H9 (cell line): ENCODE measurements at regions not wholly inside any gene's neighbourhood (a gene's known extent, or its start where the extent isn't known, plus 50 kb on each side); places are given as distances from the start of the nearest gene placed in this dataset.
"Not testable (repeated sequence)": the region's sequence is repeated elsewhere in the genome, so short reads cannot be mapped to it uniquely, and the experiment has no call there.

Experiments used
- DNase-seq: peaks from one replicate; pipeline ENCODE4 v3.0.0-alpha.2; 2017
- H2AFZ ChIP-seq: one replicate; pipeline ENCODE4 v1.6.1; 2013; ENCODE audit warnings: mild to moderate bottlenecking, low read length, control low read depth, moderate library complexity
- H2AK5ac ChIP-seq: 2 replicates; pipeline ENCODE4 v1.6.1; 2013; ENCODE audit warnings: low read length, control low read depth, mixed read lengths; ENCODE audit not compliant: insufficient read length
- H2BK120ac ChIP-seq: one replicate; pipeline ENCODE4 v1.6.1; 2013; ENCODE audit warnings: low read depth, mild to moderate bottlenecking, low read length, control low read depth, inconsistent platforms; ENCODE audit not compliant: poor library complexity, severe bottlenecking
- H2BK12ac ChIP-seq: 2 replicates; pipeline ENCODE4 v1.6.1; 2013; ENCODE audit warnings: low read length, control low read depth, mixed read lengths, low read depth; ENCODE audit not compliant: insufficient read length
- H2BK15ac ChIP-seq: 2 replicates; pipeline ENCODE4 v1.6.1; 2013; ENCODE audit warnings: low read depth, low read length, control low read depth
- H2BK20ac ChIP-seq: one replicate; pipeline ENCODE4 v1.6.1; 2013; ENCODE audit warnings: low read depth, mild to moderate bottlenecking, low read length, control low read depth, inconsistent platforms; ENCODE audit not compliant: poor library complexity, severe bottlenecking
- H2BK5ac ChIP-seq: 2 replicates; pipeline ENCODE4 v1.6.1; 2013; ENCODE audit warnings: low read length, control low read depth, mixed read lengths; ENCODE audit not compliant: insufficient read length
- H3K14ac ChIP-seq: 2 replicates; pipeline ENCODE4 v1.6.1; 2013; ENCODE audit warnings: low read length, control low read depth; ENCODE audit not compliant: insufficient read depth
- H3K18ac ChIP-seq: 2 replicates; pipeline ENCODE4 v1.6.1; 2013; ENCODE audit warnings: low read depth, mild to moderate bottlenecking, mixed read lengths, low read length, control low read depth; ENCODE audit not compliant: insufficient read length
- H3K23ac ChIP-seq: 2 replicates; pipeline ENCODE4 v1.6.1; 2013; ENCODE audit warnings: low read length, control low read depth, mixed read lengths, low read depth; ENCODE audit not compliant: insufficient read length
- H3K23me2 ChIP-seq: 2 replicates; pipeline ENCODE4 v1.6.1; 2013; ENCODE audit warnings: low read depth, mild to moderate bottlenecking, mixed read lengths, low read length, control low read depth; ENCODE audit not compliant: insufficient read length, poor library complexity, severe bottlenecking
- H3K27ac ChIP-seq: 2 replicates; pipeline ENCODE4 v1.5.1; 2013; ENCODE audit warnings: low read length, control low read depth, mixed read lengths, low read depth; ENCODE audit not compliant: insufficient read length
- H3K27me3 ChIP-seq: 2 replicates; pipeline ENCODE4 v1.6.1; 2013; ENCODE audit warnings: low read length, control low read depth, inconsistent platforms; ENCODE audit not compliant: insufficient read depth
- H3K4ac ChIP-seq: 2 replicates; pipeline ENCODE4 v1.6.1; 2013; ENCODE audit warnings: low read depth, mild to moderate bottlenecking, control low read depth, inconsistent platforms, low read length, moderate library complexity
- H3K4me1 ChIP-seq: 2 replicates; pipeline ENCODE4 v1.6.1; 2013; ENCODE audit warnings: low read length, control low read depth, inconsistent platforms; ENCODE audit not compliant: insufficient read depth
- H3K4me2 ChIP-seq: 2 replicates; pipeline ENCODE4 v1.6.1; 2013; ENCODE audit warnings: low read length, control low read depth, mixed read lengths; ENCODE audit not compliant: insufficient read length, insufficient read depth
- H3K56ac ChIP-seq: 2 replicates; pipeline ENCODE4 v1.6.1; 2013; ENCODE audit warnings: low read depth, mild to moderate bottlenecking, mixed read lengths, low read length, control low read depth; ENCODE audit not compliant: insufficient read length
- H3K79me1 ChIP-seq: 2 replicates; pipeline ENCODE4 v1.6.1; 2013; ENCODE audit warnings: low read depth, mild to moderate bottlenecking, moderate library complexity, low read length, control low read depth, inconsistent platforms; ENCODE audit not compliant: insufficient read depth, poor library complexity, severe bottlenecking
- H3K79me2 ChIP-seq: 2 replicates; pipeline ENCODE4 v1.6.1; 2013; ENCODE audit warnings: low read length, control low read depth, inconsistent platforms; ENCODE audit not compliant: insufficient read depth
- H3K9ac ChIP-seq: 2 replicates; pipeline ENCODE4 v1.6.1; 2013; ENCODE audit warnings: low read length, control low read depth, mixed read lengths; ENCODE audit not compliant: insufficient read length; ENCODE audit errors: extremely low read depth
- H3K9me3 ChIP-seq: one replicate; pipeline ENCODE4 v1.6.1; 2013; ENCODE audit warnings: low read depth, low read length, inconsistent platforms; ENCODE audit not compliant: control insufficient read depth
- H3T11ph ChIP-seq: one replicate; pipeline ENCODE4 v1.6.1; 2013; ENCODE audit warnings: mild to moderate bottlenecking, low read length, control low read depth, inconsistent platforms
- H4K20me1 ChIP-seq: one replicate; pipeline ENCODE4 v1.6.1; 2013; ENCODE audit not compliant: control insufficient read depth, insufficient read length, insufficient read depth
- H4K5ac ChIP-seq: 2 replicates; pipeline ENCODE4 v1.6.1; 2013; ENCODE audit warnings: low read depth, mild to moderate bottlenecking, mixed read lengths, low read length, control low read depth; ENCODE audit not compliant: insufficient read length
- H4K8ac ChIP-seq: replicated peaks from 2 replicates; pipeline ENCODE4 v1.6.1; 2013; ENCODE audit warnings: low read length, control low read depth, mixed read lengths, low read depth; ENCODE audit not compliant: insufficient read length
- H4K91ac ChIP-seq: 2 replicates; pipeline ENCODE4 v1.6.1; 2013; ENCODE audit warnings: low read depth, mild to moderate bottlenecking, moderate library complexity, mixed read lengths, low read length, control low read depth; ENCODE audit not compliant: insufficient read length
- H3K27ac Mint-ChIP-seq, 3 experiments: 2 replicates in 2 of 3; 3 replicates in 1 of 3; pipeline ENCODE4 v1.8.0; 2020 to 2021; ENCODE audit warnings: mixed read lengths in 3 of 3, mild to moderate bottlenecking in 1 of 3, moderate library complexity in 1 of 3
- H3K27me3 Mint-ChIP-seq: 2 replicates; pipeline ENCODE4 v1.8.0; 2021; ENCODE audit warnings: low read depth, mild to moderate bottlenecking, moderate library complexity, mixed read lengths
- H3K36me3 Mint-ChIP-seq, 3 experiments: 2 replicates in 2 of 3; 3 replicates in 1 of 3; pipeline ENCODE4 v1.8.0; 2020 to 2021; ENCODE audit warnings: low read depth in 3 of 3, mixed read lengths in 3 of 3; ENCODE audit not compliant: insufficient read depth in 1 of 3
- H3K4me1 Mint-ChIP-seq, 2 experiments: 2 replicates each; pipeline ENCODE4 v1.8.0; 2020; ENCODE audit warnings: mixed read lengths in 2 of 2
- H3K4me3 Mint-ChIP-seq, 2 experiments: 2 replicates in 1 of 2; 3 replicates in 1 of 2; pipeline ENCODE4 v1.8.0; 2020 to 2021; ENCODE audit warnings: mild to moderate bottlenecking in 2 of 2, mixed read lengths in 2 of 2, moderate library complexity in 1 of 2
- H3K9me3 Mint-ChIP-seq, 2 experiments: 2 replicates in 1 of 2; 3 replicates in 1 of 2; pipeline ENCODE4 v1.8.0; 2020; ENCODE audit warnings: mild to moderate bottlenecking in 2 of 2, mixed read lengths in 2 of 2, moderate library complexity in 1 of 2
- WGBS: extraction: QIAGEN DNeasy Blood & Tissue Kit; methylation state at CpG from one replicate; pipeline ENCODE4 v1.1.7; 2013; ENCODE audit warnings: missing lambda C conversion rate, low lambda C conversion rate, mixed read lengths; ENCODE audit not compliant: insufficient read length; ENCODE audit errors: extremely low coverage; 5-methylcytosine and 5-hydroxymethylcytosine counted together
- TF ChIP-seq, protein P1 (sequence below): fragments of 200-600 bp; sonication (generic); conservative IDR thresholded peaks from 3 replicates; pipeline ENCODE4 v1.8.0; 2021; ENCODE audit warnings: antibody characterized with exemption, mild to moderate bottlenecking

DNA sequence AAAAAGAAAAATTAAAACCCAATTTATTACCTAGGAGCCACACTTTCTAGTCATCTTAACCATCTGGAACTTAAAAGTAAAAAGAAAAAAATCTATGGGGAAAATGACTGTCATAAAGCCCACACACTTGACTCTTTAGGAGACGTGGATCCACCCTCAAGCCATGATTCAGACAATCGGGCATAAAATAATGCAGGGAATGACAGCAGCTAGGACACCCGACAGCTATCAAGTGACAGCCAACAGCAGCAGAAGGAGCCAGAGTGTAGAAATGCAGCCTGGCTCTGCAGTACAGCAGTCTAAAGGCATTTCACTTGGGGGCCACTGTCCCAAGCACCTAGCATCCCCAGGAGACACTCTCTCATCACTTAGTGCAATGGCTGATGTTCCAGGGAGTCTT, 226.9 kb downstream of the CAAP1 start:
- Histone ChIP-seq H3K9ac (no peak overlapping the region), H2BK20ac (no peak overlapping the region), H3K27me3 (no peaks in the 10 kb centered on the region), H3K56ac (no peak overlapping the region), H4K91ac (no peak overlapping the region), H2BK5ac (no peak overlapping the region), H3K27ac (no peak overlapping the region), H3K4ac (no peak overlapping the region), H2BK15ac (no peak overlapping the region), H2BK120ac (no peak overlapping the region), H2AFZ (no peak overlapping the region), H3T11ph (no peak overlapping the region), H4K20me1 (no peaks in the 10 kb centered on the region), H3K79me2 (no peaks in the 10 kb centered on the region), H3K4me2 (no peak overlapping the region), H3K18ac (no peak overlapping the region), H3K14ac (no peak overlapping the region), H3K23me2 (no peaks in the 10 kb centered on the region), H3K79me1 (no peaks in the 10 kb centered on the region), H2AK5ac (no peak overlapping the region), H2BK12ac (no peak overlapping the region), H3K23ac (no peak overlapping the region), H3K4me1 (no peaks in the 10 kb centered on the region), H4K5ac (no peak overlapping the region), H3K9me3 (no peaks in the 10 kb centered on the region), H4K8ac (no peak overlapping the region)
- H3K27me3 Mint-ChIP-seq = peaks cover 2% of the 10 kb centered on the region; the same call in 1 of the 2 replicates
- TF ChIP-seq, protein P1, sequence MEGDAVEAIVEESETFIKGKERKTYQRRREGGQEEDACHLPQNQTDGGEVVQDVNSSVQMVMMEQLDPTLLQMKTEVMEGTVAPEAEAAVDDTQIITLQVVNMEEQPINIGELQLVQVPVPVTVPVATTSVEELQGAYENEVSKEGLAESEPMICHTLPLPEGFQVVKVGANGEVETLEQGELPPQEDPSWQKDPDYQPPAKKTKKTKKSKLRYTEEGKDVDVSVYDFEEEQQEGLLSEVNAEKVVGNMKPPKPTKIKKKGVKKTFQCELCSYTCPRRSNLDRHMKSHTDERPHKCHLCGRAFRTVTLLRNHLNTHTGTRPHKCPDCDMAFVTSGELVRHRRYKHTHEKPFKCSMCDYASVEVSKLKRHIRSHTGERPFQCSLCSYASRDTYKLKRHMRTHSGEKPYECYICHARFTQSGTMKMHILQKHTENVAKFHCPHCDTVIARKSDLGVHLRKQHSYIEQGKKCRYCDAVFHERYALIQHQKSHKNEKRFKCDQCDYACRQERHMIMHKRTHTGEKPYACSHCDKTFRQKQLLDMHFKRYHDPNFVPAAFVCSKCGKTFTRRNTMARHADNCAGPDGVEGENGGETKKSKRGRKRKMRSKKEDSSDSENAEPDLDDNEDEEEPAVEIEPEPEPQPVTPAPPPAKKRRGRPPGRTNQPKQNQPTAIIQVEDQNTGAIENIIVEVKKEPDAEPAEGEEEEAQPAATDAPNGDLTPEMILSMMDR = no peak
- H3K27ac Mint-ChIP-seq = no peak overlapping the region
- H3K4me3 Mint-ChIP-seq = no peak overlapping the region
- DNase-seq = no peak
- H3K4me1 Mint-ChIP-seq = peaks cover 7 to 9% of the 10 kb centered on the region in 2 experiments
- peaks cover 3 to 15% (median 5%) of the 10 kb centered on the region in 3 experiments; a peak in 5 of 7 replicates for H3K36me3 Mint-ChIP-seq
- peaks cover 16 to 19% of the 10 kb centered on the region in 2 experiments; a peak in 4 of 5 replicates for H3K9me3 Mint-ChIP-seq
- no CpG with 5 or more reads among the region's 3 CpGs for WGBS

DNA sequence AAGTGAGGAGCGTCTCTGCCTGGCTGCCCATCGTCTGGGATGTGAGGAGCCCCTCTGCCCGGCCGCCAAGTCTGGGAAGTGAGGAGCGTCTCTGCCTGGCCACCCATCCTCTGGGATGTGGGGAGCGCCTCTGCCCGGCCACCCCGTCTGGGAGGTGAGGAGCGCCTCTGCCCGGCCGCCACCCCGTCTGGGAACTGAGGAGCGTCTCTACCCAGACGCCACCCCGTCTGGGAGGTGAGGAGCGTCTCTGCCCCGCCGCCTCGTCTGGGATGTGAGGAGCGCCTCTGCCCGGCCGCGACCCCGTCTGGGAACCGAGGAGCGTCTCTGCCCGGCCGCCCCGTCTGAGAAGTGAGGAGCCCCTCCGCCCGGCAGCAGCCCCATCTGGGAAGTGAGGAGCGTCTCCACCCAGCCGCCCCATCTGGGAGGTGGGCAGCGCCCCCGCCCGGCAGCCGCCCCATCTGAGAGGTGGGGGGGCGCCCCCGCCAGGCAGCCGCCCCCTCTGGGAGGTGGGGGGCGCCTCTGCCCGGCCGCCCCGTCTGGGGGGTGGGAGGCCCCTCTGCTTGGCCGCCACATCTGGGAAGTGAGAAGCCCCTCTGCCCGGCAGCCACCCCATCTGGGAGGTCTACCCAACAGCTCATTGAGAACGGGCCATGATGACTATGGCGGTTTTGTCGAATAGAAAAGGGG, 228.4 kb downstream of the CAAP1 start:
- H2AK5ac ChIP-seq, H4K5ac ChIP-seq, H3K9me3 ChIP-seq: not testable (repeated sequence)

More for the DNA sequence above, 228.4 kb downstream of the CAAP1 start:
- H3T11ph ChIP-seq, H3K9ac ChIP-seq, H3K79me1 ChIP-seq, H2BK15ac ChIP-seq, H3K79me2 ChIP-seq, H3K4me2 ChIP-seq, H4K20me1 ChIP-seq, H2BK5ac ChIP-seq, H2BK12ac ChIP-seq, H2BK20ac ChIP-seq, H3K23ac ChIP-seq, H3K23me2 ChIP-seq, H3K27ac Mint-ChIP-seq, DNase-seq, H2BK120ac ChIP-seq, H4K8ac ChIP-seq, H3K27me3 ChIP-seq, H3K14ac ChIP-seq, H3K27me3 Mint-ChIP-seq, H3K4ac ChIP-seq, H3K27ac ChIP-seq, H3K4me1 Mint-ChIP-seq, H2AFZ ChIP-seq, H4K91ac ChIP-seq, H3K18ac ChIP-seq, H3K56ac ChIP-seq, H3K4me1 ChIP-seq, H3K4me3 Mint-ChIP-seq: not testable (repeated sequence)
- Mint-ChIP-seq H3K36me3 (peaks cover 3 to 15% (median 5%) of the 10 kb centered on the region in 3 experiments; a peak in 5 of 7 replicates), H3K9me3 (peaks cover 16 to 19% of the 10 kb centered on the region in 2 experiments; a peak in 4 of 5 replicates)
- no CpG with 5 or more reads among the region's 49 CpGs for WGBS
